ENCODE measurements at regions not wholly inside any gene's neighbourhood (a gene's known extent, or its start where the extent isn't known, plus 50 kb on each side); places are given as distances from the start of the nearest gene placed in this dataset.

DNA sequence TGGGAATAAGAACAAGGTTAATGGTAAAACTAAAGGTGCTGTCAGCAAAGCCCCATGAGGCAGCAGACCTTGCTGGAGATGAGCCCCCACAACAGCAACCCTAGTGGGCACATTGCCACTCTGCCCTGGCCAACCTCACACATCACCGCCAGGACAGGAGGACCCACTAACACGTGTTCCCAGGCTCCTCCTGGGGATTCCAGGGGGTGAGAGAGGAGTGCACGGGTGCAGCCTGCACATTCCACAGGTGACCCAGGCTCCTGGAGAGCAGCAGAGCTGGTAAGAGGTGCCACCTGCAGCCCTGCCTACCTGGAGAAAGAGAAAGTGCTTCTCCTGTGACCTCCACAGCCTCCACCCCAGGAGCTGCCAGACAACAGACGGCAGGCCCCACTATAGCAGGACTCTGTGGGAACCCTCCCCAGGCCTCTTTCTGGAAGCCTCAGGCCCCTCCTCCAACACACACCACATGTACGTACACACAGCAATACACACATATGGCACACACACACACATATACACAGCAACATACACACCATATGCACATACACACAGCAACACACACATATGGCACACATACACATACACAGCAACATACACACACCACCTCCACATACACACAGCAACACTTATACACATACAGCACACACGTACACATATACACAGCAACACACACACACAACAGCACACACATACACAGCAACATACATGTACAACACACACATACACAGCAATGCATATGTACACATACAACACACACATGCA is 187.1 kb downstream of the GLI2 start:
- DNase-seq (ENCODE audit: low read depth), result no peak
- H3K4me3 ChIP-seq (ENCODE audit: low read depth, low read length), result no peak overlapping the region
- TF ChIP-seq, protein P1, sequence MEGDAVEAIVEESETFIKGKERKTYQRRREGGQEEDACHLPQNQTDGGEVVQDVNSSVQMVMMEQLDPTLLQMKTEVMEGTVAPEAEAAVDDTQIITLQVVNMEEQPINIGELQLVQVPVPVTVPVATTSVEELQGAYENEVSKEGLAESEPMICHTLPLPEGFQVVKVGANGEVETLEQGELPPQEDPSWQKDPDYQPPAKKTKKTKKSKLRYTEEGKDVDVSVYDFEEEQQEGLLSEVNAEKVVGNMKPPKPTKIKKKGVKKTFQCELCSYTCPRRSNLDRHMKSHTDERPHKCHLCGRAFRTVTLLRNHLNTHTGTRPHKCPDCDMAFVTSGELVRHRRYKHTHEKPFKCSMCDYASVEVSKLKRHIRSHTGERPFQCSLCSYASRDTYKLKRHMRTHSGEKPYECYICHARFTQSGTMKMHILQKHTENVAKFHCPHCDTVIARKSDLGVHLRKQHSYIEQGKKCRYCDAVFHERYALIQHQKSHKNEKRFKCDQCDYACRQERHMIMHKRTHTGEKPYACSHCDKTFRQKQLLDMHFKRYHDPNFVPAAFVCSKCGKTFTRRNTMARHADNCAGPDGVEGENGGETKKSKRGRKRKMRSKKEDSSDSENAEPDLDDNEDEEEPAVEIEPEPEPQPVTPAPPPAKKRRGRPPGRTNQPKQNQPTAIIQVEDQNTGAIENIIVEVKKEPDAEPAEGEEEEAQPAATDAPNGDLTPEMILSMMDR (conservative IDR thresholded peaks at IDR 0.05; ENCODE audit: low read depth, low read length), result no peak

DNA sequence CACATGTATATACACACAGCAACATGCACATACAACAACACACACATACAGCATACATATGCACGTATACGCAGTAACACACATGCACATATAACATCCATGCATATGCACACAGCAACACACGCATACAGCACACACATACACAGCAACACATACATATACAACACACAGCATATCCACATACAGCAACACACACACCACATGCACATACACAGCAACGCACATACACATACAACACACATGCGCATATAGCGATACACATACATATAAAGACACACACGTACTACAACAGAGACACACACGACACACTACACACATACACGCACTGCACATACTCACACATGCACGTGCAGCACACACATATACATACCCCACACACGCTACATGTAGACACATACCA is 187.8 kb downstream of the GLI2 start:
- H3K4me3 ChIP-seq (ENCODE audit: low read depth, low read length), result no peak overlapping the region
- DNase-seq (ENCODE audit: low read depth), result no peak
- TF ChIP-seq, protein P1 (conservative IDR thresholded peaks at IDR 0.05; ENCODE audit: low read depth, low read length), result no peak

DNA sequence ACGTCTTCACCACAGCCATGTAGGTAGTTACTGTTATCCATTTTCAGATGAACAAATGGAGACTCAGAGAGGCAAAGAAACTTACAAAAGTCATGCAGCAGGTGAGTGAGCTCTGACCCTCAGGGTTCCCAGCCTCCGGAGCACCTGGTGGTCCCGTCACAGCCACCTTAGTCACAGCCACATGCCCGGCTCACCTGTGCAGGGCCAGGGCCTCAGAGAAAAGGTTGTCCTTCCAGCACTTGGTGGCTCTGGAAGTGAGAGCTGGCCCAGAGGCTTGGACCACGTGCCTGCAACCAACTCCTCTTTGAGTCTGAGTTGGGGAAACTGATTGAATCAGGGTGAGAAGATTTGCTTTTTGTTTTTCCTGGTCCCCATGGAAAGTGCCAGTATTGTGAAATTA is 189.3 kb downstream of the GLI2 start:
- no peak overlapping the region for H3K4me3 ChIP-seq (ENCODE audit: low read depth, low read length)
- TF ChIP-seq, protein P1 (conservative IDR thresholded peaks at IDR 0.05; ENCODE audit: low read depth, low read length), result no peak
- DNase-seq (ENCODE audit: low read depth), result no peak

DNA sequence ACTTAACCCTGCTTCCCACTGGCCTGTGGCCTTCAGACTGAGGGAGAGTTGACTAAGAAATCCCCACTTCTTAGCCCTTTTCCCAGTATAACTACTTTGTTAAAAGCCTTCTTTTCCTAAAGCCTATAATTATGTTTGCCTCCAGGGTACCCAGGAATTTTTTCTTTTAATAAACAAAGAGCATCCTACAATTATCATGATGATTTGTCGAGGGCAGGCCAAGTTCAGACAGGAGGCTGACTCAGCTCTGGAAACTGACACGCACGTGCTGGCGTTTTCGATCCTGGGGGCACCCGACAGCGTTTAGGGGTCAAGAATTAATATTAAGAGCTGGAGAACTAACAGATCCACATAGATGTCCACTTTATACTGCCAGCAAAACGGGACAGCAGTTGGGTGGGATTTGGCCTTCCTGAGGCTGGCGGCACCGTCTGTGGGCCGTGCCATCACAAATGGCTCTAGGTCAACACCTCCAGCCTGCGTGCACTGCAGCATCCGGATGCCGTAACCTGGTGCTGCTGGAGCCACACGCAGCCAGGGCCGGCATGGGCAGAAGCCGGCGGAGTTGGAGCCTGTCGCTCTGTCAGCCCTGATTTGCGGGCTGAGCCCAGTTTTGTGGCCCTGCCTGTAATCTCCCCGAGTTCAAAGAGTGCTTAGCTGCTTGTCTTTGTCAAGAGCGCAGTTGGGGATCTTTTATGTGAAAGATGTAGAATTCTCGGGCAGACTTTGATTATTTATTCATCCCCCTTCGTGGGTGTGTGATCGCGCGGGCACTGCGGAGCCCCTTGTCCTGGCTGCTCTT is 191.0 kb downstream of the GLI2 start:
- H3K4me3 ChIP-seq (ENCODE audit: low read depth, low read length), result no peak overlapping the region
- TF ChIP-seq, protein P1 (conservative IDR thresholded peaks at IDR 0.05; ENCODE audit: low read depth, low read length), result no peak
- no peak for DNase-seq (ENCODE audit: low read depth)

DNA sequence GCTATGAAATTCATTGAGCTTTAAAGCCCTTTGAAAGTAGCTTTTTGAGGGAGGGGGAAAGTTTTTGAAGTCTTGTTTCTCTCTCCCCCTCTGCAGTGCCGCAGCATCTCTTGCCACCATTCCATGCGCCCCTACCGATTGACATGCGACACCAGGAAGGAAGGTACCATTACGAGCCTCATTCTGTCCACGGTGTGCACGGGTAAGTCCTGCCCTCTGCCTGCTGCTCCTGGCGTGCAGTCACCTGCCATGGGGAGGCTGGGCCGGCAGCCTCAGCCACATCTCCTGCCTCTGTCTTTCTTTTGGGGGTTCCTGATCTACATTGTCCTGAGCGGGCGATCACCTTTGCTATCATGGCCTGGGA is 191.6 kb downstream of the GLI2 start:
- no peak for DNase-seq (ENCODE audit: low read depth)
- TF ChIP-seq, protein P1 (conservative IDR thresholded peaks at IDR 0.05; ENCODE audit: low read depth, low read length), result no peak
- no peak overlapping the region for H3K4me3 ChIP-seq (ENCODE audit: low read depth, low read length)

DNA sequence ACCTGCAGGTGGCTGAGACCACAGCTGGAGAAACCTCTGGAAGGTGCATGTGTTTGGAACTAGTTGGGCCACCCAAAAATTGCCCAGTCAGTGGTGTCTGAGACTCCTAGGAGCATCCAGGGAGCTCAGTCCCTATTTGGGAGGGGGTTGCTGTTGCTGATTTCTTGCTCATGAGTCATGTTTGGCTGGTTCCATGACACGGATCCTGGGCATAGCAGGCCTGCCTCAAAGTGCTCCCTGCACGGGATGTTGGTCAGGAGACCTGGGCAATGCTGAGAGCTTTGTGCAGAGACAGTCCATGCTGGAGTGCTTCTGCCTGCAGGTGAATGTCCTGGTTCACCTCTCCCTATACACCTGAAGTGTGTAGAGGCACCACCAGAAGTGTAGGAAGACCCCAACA is 194.2 kb downstream of the GLI2 start:
- TF ChIP-seq, protein P1 (conservative IDR thresholded peaks at IDR 0.05; ENCODE audit: low read depth, low read length), result no peak
- DNase-seq (ENCODE audit: low read depth), result no peak

More for the DNA sequence above, 194.2 kb downstream of the GLI2 start:
- no peak overlapping the region for H3K4me3 ChIP-seq (ENCODE audit: low read depth, low read length)

Measured in epithelial cell of proximal tubule (primary cell).